ENCODE measurements at regions not wholly inside any gene's neighbourhood (a gene's known extent, or its start where the extent isn't known, plus 50 kb on each side); places are given as distances from the start of the nearest gene placed in this dataset.

- peaks cover 10% of the 10 kb centered on the region for H3K9me3 ChIP-seq
- ATAC-seq (ENCODE audit: insufficient number of reproducible peaks, low FRiP score, low read depth): no peak
Measured at GRCh38 chr1:193434319-193434718, 247.9 kb upstream of the B3GALT2 start.

GRCh38 chr1:193433599-193433998 is 247.2 kb upstream of the B3GALT2 start:
- Histone ChIP-seq H3K4me3 (no peak overlapping the region), H3K9me3 (peaks cover 10% of the 10 kb centered on the region), H3K36me3 (no peaks in the 10 kb centered on the region), H3K4me1 (ENCODE audit: control insufficient read depth in 1 of 2, low read depth in 2 of 2) (no peaks in the 10 kb centered on the region), H3K27me3 (replicated peaks; ENCODE audit: insufficient read depth) (no peaks in the 10 kb centered on the region), H3K27ac (no peak overlapping the region)
- TF ChIP-seq CTCF (IDR thresholded peaks at IDR 0.05): no peak
- DNase-seq (ENCODE audit: low spot score) (no peak), ATAC-seq (ENCODE audit: insufficient number of reproducible peaks, low FRiP score, low read depth) (no peak)

More at GRCh38 chr1:193434319-193434718, 247.9 kb upstream of the B3GALT2 start:
- no peaks in the 10 kb centered on the region for H3K4me1 ChIP-seq (ENCODE audit: control insufficient read depth in 1 of 2, low read depth in 2 of 2)
- no peak for DNase-seq (ENCODE audit: low spot score)
- no peaks in the 10 kb centered on the region for H3K27me3 ChIP-seq (replicated peaks; ENCODE audit: insufficient read depth)
- no peaks in the 10 kb centered on the region for H3K36me3 ChIP-seq
- no peak overlapping the region for H3K4me3 ChIP-seq
- no peak for TF ChIP-seq CTCF (IDR thresholded peaks at IDR 0.05)
- H3K27ac ChIP-seq: no peak overlapping the region

GRCh38 chr1:193432979-193433587 is 246.7 kb upstream of the B3GALT2 start:
- no peaks in the 10 kb centered on the region for H3K36me3 ChIP-seq
- H3K27ac ChIP-seq: no peak overlapping the region
- DNase-seq (ENCODE audit: low spot score) (no peak), ATAC-seq (ENCODE audit: insufficient number of reproducible peaks, low FRiP score, low read depth) (no peak)
- H3K9me3 ChIP-seq: peaks cover 10% of the 10 kb centered on the region
- no peak for TF ChIP-seq CTCF (IDR thresholded peaks at IDR 0.05)
- no peak overlapping the region for H3K4me3 ChIP-seq
- no peaks in the 10 kb centered on the region for H3K4me1 ChIP-seq (ENCODE audit: control insufficient read depth in 1 of 2, low read depth in 2 of 2)
- no peaks in the 10 kb centered on the region for H3K27me3 ChIP-seq (replicated peaks; ENCODE audit: insufficient read depth)

GRCh38 chr1:193431265-193431977 is 245.0 kb upstream of the B3GALT2 start:
- Histone ChIP-seq H3K9me3 (peaks cover 10% of the 10 kb centered on the region), H3K27ac (no peak overlapping the region), H3K36me3 (no peaks in the 10 kb centered on the region), H3K4me1 (ENCODE audit: control insufficient read depth in 1 of 2, low read depth in 2 of 2) (no peaks in the 10 kb centered on the region), H3K27me3 (replicated peaks; ENCODE audit: insufficient read depth) (no peaks in the 10 kb centered on the region), H3K4me3 (no peak overlapping the region)
- ATAC-seq (ENCODE audit: insufficient number of reproducible peaks, low FRiP score, low read depth) (no peak), DNase-seq (ENCODE audit: low spot score) (no peak)
- no peak for TF ChIP-seq CTCF (IDR thresholded peaks at IDR 0.05)

- no peak for TF ChIP-seq CTCF (IDR thresholded peaks at IDR 0.05)
- H3K36me3 ChIP-seq: no peaks in the 10 kb centered on the region
- H3K27ac ChIP-seq: no peak overlapping the region
- no peak overlapping the region for H3K4me3 ChIP-seq
- DNase-seq (ENCODE audit: low spot score): no peak
- H3K4me1 ChIP-seq (ENCODE audit: control insufficient read depth in 1 of 2, low read depth in 2 of 2): no peaks in the 10 kb centered on the region
- no peaks in the 10 kb centered on the region for H3K27me3 ChIP-seq (replicated peaks; ENCODE audit: insufficient read depth)
- H3K9me3 ChIP-seq: no peaks in the 10 kb centered on the region
- no peak for ATAC-seq (ENCODE audit: insufficient number of reproducible peaks, low FRiP score, low read depth)
Measured at GRCh38 chr1:193427524-193427923, 241.1 kb upstream of the B3GALT2 start.
